ENCODE measurements at regions not wholly inside any gene's neighbourhood (a gene's known extent, or its start where the extent isn't known, plus 50 kb on each side); places are given as distances from the start of the nearest gene placed in this dataset.

DNA sequence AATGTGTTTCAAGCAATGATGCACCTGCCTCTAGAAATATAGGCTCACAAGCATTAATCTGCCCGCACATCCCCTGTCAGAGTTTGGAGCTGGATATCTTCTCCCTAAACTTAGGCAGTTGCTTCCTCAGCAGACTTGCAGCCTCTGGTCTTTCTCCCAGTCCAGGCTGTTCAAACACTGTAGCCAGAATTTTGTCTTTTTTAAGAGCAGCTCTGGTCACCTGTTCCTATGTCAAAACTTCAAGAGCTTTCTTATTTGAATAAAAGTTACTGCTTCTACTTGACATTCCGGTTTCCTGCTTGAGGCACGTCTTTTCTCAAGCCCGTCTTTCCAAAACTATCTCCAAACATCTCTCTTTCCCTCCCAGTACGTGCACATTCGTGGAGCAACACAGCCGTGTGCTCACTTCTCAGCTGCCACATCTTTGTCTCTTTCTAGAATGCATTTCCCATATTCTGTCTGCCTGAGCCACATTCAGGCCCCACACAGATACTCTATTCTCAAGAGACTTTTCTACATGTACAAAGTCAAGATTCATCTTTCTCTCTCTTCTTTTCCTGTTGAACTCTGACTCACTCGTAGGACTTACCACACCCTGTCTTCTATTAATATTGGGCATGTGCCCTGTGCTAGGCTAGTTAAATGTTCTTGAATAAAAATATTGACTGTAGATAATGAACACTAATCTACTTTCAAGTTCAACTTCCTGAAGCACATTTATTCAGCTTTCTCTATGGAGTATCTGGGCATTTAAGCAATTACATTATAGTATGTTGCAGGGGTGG lies 307.7 kb upstream of the SOX2 start:
- Mint-ChIP-seq H3K9me3 (no peaks in the 10 kb centered on the region), H3K4me1 (no peaks in the 10 kb centered on the region), H3K27ac (no peak overlapping the region), H3K36me3 (ENCODE audit: low read depth) (no peaks in the 10 kb centered on the region), H3K4me3 (no peak overlapping the region), H3K27me3 (ENCODE audit: insufficient read depth, low read depth, poor library complexity) (peaks cover 3% of the 10 kb centered on the region)
- H3K4me3 ChIP-seq = no peak overlapping the region
- no peaks in the 10 kb centered on the region for H3F3A ChIP-seq (replicated peaks; ENCODE audit: low read depth)
- ATAC-seq (no peak), DNase-seq (ENCODE audit: low spot score) (no peak)
- no peaks in the 10 kb centered on the region for H3K36me3 ChIP-seq (ENCODE audit: insufficient read depth)
- H4K20me1 ChIP-seq (replicated peaks; ENCODE audit: insufficient read depth) = no peaks in the 10 kb centered on the region
- no peak for TF ChIP-seq POLR2AphosphoS5 (IDR thresholded peaks at IDR 0.05; ENCODE audit: low read depth)
- TF ChIP-seq EZH2phosphoT487 (IDR thresholded peaks at IDR 0.05; ENCODE audit: unreplicated experiment) = no peak
- TF ChIP-seq ZNF114 (CRISPR knock-in tag; IDR thresholded peaks at IDR 0.05) = no peak
- TF ChIP-seq ZNF331 (CRISPR knock-in tag; IDR thresholded peaks at IDR 0.05; ENCODE audit: low read depth) = no peak
- TF ChIP-seq, protein P1, sequence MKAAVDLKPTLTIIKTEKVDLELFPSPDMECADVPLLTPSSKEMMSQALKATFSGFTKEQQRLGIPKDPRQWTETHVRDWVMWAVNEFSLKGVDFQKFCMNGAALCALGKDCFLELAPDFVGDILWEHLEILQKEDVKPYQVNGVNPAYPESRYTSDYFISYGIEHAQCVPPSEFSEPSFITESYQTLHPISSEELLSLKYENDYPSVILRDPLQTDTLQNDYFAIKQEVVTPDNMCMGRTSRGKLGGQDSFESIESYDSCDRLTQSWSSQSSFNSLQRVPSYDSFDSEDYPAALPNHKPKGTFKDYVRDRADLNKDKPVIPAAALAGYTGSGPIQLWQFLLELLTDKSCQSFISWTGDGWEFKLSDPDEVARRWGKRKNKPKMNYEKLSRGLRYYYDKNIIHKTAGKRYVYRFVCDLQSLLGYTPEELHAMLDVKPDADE (IDR thresholded peaks at IDR 0.05) = no peak
- TF ChIP-seq, protein P2, sequence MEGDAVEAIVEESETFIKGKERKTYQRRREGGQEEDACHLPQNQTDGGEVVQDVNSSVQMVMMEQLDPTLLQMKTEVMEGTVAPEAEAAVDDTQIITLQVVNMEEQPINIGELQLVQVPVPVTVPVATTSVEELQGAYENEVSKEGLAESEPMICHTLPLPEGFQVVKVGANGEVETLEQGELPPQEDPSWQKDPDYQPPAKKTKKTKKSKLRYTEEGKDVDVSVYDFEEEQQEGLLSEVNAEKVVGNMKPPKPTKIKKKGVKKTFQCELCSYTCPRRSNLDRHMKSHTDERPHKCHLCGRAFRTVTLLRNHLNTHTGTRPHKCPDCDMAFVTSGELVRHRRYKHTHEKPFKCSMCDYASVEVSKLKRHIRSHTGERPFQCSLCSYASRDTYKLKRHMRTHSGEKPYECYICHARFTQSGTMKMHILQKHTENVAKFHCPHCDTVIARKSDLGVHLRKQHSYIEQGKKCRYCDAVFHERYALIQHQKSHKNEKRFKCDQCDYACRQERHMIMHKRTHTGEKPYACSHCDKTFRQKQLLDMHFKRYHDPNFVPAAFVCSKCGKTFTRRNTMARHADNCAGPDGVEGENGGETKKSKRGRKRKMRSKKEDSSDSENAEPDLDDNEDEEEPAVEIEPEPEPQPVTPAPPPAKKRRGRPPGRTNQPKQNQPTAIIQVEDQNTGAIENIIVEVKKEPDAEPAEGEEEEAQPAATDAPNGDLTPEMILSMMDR (conservative IDR thresholded peaks at IDR 0.05; ENCODE audit: low read depth in 2 of 2) = no peak
- TF ChIP-seq, protein P3, sequence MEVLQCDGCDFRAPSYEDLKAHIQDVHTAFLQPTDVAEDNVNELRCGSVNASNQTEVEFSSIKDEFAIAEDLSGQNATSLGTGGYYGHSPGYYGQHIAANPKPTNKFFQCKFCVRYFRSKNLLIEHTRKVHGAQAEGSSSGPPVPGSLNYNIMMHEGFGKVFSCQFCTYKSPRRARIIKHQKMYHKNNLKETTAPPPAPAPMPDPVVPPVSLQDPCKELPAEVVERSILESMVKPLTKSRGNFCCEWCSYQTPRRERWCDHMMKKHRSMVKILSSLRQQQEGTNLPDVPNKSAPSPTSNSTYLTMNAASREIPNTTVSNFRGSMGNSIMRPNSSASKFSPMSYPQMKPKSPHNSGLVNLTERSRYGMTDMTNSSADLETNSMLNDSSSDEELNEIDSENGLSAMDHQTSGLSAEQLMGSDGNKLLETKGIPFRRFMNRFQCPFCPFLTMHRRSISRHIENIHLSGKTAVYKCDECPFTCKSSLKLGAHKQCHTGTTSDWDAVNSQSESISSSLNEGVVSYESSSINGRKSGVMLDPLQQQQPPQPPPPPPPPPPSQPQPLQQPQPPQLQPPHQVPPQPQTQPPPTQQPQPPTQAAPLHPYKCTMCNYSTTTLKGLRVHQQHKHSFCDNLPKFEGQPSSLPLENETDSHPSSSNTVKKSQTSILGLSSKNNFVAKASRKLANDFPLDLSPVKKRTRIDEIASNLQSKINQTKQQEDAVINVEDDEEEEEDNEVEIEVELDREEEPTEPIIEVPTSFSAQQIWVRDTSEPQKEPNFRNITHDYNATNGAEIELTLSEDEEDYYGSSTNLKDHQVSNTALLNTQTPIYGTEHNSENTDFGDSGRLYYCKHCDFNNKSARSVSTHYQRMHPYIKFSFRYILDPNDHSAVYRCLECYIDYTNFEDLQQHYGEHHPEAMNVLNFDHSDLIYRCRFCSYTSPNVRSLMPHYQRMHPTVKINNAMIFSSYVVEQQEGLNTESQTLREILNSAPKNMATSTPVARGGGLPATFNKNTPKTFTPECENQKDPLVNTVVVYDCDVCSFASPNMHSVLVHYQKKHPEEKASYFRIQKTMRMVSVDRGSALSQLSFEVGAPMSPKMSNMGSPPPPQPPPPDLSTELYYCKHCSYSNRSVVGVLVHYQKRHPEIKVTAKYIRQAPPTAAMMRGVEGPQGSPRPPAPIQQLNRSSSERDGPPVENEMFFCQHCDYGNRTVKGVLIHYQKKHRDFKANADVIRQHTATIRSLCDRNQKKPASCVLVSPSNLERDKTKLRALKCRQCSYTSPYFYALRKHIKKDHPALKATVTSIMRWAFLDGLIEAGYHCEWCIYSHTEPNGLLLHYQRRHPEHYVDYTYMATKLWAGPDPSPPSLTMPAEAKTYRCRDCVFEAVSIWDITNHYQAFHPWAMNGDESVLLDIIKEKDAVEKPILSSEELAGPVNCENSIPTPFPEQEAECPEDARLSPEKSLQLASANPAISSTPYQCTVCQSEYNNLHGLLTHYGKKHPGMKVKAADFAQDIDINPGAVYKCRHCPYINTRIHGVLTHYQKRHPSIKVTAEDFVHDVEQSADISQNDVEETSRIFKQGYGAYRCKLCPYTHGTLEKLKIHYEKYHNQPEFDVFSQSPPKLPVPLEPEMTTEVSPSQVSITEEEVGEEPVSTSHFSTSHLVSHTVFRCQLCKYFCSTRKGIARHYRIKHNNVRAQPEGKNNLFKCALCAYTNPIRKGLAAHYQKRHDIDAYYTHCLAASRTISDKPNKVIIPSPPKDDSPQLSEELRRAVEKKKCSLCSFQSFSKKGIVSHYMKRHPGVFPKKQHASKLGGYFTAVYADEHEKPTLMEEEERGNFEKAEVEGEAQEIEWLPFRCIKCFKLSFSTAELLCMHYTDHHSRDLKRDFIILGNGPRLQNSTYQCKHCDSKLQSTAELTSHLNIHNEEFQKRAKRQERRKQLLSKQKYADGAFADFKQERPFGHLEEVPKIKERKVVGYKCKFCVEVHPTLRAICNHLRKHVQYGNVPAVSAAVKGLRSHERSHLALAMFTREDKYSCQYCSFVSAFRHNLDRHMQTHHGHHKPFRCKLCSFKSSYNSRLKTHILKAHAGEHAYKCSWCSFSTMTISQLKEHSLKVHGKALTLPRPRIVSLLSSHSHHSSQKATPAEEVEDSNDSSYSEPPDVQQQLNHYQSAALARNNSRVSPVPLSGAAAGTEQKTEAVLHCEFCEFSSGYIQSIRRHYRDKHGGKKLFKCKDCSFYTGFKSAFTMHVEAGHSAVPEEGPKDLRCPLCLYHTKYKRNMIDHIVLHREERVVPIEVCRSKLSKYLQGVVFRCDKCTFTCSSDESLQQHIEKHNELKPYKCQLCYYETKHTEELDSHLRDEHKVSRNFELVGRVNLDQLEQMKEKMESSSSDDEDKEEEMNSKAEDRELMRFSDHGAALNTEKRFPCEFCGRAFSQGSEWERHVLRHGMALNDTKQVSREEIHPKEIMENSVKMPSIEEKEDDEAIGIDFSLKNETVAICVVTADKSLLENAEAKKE (CRISPR knock-in tag; IDR thresholded peaks at IDR 0.05) = no peak
- no peak for TF ChIP-seq STAT1 (IDR thresholded peaks at IDR 0.05; ENCODE audit: unreplicated experiment)
- TF ChIP-seq CREB1 (CRISPR knock-in tag; IDR thresholded peaks at IDR 0.05; ENCODE audit: low read depth) = no peak
- TF ChIP-seq, protein P4, sequence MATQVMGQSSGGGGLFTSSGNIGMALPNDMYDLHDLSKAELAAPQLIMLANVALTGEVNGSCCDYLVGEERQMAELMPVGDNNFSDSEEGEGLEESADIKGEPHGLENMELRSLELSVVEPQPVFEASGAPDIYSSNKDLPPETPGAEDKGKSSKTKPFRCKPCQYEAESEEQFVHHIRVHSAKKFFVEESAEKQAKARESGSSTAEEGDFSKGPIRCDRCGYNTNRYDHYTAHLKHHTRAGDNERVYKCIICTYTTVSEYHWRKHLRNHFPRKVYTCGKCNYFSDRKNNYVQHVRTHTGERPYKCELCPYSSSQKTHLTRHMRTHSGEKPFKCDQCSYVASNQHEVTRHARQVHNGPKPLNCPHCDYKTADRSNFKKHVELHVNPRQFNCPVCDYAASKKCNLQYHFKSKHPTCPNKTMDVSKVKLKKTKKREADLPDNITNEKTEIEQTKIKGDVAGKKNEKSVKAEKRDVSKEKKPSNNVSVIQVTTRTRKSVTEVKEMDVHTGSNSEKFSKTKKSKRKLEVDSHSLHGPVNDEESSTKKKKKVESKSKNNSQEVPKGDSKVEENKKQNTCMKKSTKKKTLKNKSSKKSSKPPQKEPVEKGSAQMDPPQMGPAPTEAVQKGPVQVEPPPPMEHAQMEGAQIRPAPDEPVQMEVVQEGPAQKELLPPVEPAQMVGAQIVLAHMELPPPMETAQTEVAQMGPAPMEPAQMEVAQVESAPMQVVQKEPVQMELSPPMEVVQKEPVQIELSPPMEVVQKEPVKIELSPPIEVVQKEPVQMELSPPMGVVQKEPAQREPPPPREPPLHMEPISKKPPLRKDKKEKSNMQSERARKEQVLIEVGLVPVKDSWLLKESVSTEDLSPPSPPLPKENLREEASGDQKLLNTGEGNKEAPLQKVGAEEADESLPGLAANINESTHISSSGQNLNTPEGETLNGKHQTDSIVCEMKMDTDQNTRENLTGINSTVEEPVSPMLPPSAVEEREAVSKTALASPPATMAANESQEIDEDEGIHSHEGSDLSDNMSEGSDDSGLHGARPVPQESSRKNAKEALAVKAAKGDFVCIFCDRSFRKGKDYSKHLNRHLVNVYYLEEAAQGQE (IDR thresholded peaks at IDR 0.05; ENCODE audit: unreplicated experiment) = no peak
- no peak for TF ChIP-seq NANOG (IDR thresholded peaks at IDR 0.05; ENCODE audit: borderline replicate concordance)
- TF ChIP-seq EZH2 (IDR thresholded peaks at IDR 0.05; ENCODE audit: low read depth, unreplicated experiment) = no peak
- TF ChIP-seq JUNB (IDR thresholded peaks at IDR 0.05; ENCODE audit: unreplicated experiment) = no peak
- no peak overlapping the region for H3K4me2 ChIP-seq
- 0 out of 2 replicates have a peak, but pooled peaks cover 2% of the 10 kb centered on the region for H3K4me1 ChIP-seq (ENCODE audit: insufficient read depth)
- no peak overlapping the region for H3K27ac ChIP-seq (ENCODE audit: low read depth)
- no peaks in the 10 kb centered on the region for H3K9me2 ChIP-seq (ENCODE audit: insufficient read depth)
- no peaks in the 10 kb centered on the region for H3K79me2 ChIP-seq (replicated peaks; ENCODE audit: insufficient read depth)
- H3K27me3 ChIP-seq (ENCODE audit: insufficient read depth) = no peaks in the 10 kb centered on the region
- no peak overlapping the region; the same call in 1 of the 2 replicates for H2AFZ ChIP-seq

Measured in GM23338 (cell line).